SK-N-SH (cell line): ENCODE measurements at regions not wholly inside any gene's neighbourhood (a gene's known extent, or its start where the extent isn't known, plus 50 kb on each side); places are given as distances from the start of the nearest gene placed in this dataset.

ENCODE experiments used
- CHD2 ChIP-seq: fragments of 150-350 bp; IDR thresholded peaks from 2 replicates; pipeline ENCODE4 v1.6.1; 2018; ENCODE audit warnings: low read length; ENCODE audit not compliant: partially characterized antibody
- EP300 ChIP-seq, 2 experiments: IDR thresholded peaks; 2 replicates each; pipeline versions ENCODE4 v1.4.0 to v1.6.1; 2012; ENCODE audit warnings: borderline replicate concordance in 1 of 2, low read depth in 1 of 2, low read length in 1 of 2
- RFX5 ChIP-seq: IDR thresholded peaks from 2 replicates; pipeline ENCODE4 v1.6.1; 2012; ENCODE audit warnings: mild to moderate bottlenecking, improper control_type of control experiment, low read length
- SMC3 ChIP-seq: IDR thresholded peaks from 2 replicates; pipeline ENCODE4 v1.6.1; 2012; ENCODE audit warnings: low read depth, low read length, improper control_type of control experiment
- TAF1 ChIP-seq: IDR thresholded peaks from 2 replicates; pipeline ENCODE4 v1.6.1; 2012; ENCODE audit warnings: low read depth, mild to moderate bottlenecking, low read length, moderate library complexity, borderline replicate concordance
- TF ChIP-seq, protein P1 (sequence below): fragments of 200-600 bp; sonication (generic); IDR thresholded peaks from 2 replicates; pipeline ENCODE4 v1.6.1; 2017; ENCODE audit warnings: antibody characterized with exemption, mild to moderate bottlenecking, moderate library complexity
- TF ChIP-seq, protein P2 (sequence below): IDR thresholded peaks from 2 replicates; pipeline ENCODE4; 2012
- TF ChIP-seq, protein P3 (sequence below): fragments of 150-350 bp; IDR thresholded peaks from 2 replicates; pipeline ENCODE4 v1.6.1; 2016; ENCODE audit warnings: mild to moderate bottlenecking, low read depth, low read length
- TF ChIP-seq, protein P4 (sequence below): IDR thresholded peaks from 2 replicates; pipeline ENCODE4 v1.4.0; 2012; ENCODE audit warnings: low read depth, borderline replicate concordance
- TF ChIP-seq, protein P5 (sequence below): IDR thresholded peaks from 2 replicates; pipeline ENCODE4 v1.6.1; 2012; ENCODE audit warnings: mild to moderate bottlenecking, low read depth, low read length, moderate library complexity

DNA sequence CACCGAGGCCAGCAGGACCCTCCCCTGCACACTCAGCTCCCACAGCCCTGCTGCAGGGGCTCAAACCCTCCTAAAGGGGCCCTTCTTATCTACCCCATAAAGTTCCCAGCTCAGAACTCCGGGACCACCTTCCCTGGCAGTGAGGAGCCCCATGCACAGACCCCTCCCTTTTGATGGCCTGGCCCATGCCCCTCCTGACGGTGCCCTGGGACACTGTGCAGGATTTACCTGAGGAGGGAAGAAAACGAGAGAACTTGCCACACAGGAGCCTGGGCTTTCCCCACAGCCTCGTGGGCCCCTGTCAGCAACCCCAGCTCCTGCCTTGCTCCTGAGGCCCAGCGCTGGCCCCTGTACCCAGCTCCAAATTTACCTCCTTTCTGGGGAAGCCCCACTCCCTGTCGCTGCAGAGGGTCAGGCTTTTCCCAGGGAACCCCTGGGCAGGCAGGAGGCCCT is 206.3 kb upstream of the SALL3 start:
- TF ChIP-seq, protein P1, sequence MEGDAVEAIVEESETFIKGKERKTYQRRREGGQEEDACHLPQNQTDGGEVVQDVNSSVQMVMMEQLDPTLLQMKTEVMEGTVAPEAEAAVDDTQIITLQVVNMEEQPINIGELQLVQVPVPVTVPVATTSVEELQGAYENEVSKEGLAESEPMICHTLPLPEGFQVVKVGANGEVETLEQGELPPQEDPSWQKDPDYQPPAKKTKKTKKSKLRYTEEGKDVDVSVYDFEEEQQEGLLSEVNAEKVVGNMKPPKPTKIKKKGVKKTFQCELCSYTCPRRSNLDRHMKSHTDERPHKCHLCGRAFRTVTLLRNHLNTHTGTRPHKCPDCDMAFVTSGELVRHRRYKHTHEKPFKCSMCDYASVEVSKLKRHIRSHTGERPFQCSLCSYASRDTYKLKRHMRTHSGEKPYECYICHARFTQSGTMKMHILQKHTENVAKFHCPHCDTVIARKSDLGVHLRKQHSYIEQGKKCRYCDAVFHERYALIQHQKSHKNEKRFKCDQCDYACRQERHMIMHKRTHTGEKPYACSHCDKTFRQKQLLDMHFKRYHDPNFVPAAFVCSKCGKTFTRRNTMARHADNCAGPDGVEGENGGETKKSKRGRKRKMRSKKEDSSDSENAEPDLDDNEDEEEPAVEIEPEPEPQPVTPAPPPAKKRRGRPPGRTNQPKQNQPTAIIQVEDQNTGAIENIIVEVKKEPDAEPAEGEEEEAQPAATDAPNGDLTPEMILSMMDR: no peak
- TF ChIP-seq, protein P2, sequence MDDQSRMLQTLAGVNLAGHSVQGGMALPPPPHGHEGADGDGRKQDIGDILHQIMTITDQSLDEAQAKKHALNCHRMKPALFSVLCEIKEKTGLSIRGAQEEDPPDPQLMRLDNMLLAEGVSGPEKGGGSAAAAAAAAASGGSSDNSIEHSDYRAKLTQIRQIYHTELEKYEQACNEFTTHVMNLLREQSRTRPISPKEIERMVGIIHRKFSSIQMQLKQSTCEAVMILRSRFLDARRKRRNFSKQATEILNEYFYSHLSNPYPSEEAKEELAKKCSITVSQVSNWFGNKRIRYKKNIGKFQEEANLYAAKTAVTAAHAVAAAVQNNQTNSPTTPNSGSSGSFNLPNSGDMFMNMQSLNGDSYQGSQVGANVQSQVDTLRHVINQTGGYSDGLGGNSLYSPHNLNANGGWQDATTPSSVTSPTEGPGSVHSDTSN: no peak
- TF ChIP-seq TAF1 (no peak), EP300 (IDR thresholded peaks at IDR 0.05; ENCODE audit: borderline replicate concordance in 1 of 2, low read depth in 1 of 2, low read length in 1 of 2) (no peak), SMC3 (no peak), RFX5 (no peak), CHD2 (no peak)
- TF ChIP-seq, protein P3, sequence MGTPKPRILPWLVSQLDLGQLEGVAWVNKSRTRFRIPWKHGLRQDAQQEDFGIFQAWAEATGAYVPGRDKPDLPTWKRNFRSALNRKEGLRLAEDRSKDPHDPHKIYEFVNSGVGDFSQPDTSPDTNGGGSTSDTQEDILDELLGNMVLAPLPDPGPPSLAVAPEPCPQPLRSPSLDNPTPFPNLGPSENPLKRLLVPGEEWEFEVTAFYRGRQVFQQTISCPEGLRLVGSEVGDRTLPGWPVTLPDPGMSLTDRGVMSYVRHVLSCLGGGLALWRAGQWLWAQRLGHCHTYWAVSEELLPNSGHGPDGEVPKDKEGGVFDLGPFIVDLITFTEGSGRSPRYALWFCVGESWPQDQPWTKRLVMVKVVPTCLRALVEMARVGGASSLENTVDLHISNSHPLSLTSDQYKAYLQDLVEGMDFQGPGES: no peak
- TF ChIP-seq, protein P4, sequence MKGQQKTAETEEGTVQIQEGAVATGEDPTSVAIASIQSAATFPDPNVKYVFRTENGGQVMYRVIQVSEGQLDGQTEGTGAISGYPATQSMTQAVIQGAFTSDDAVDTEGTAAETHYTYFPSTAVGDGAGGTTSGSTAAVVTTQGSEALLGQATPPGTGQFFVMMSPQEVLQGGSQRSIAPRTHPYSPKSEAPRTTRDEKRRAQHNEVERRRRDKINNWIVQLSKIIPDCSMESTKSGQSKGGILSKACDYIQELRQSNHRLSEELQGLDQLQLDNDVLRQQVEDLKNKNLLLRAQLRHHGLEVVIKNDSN: no peak
- TF ChIP-seq, protein P5, sequence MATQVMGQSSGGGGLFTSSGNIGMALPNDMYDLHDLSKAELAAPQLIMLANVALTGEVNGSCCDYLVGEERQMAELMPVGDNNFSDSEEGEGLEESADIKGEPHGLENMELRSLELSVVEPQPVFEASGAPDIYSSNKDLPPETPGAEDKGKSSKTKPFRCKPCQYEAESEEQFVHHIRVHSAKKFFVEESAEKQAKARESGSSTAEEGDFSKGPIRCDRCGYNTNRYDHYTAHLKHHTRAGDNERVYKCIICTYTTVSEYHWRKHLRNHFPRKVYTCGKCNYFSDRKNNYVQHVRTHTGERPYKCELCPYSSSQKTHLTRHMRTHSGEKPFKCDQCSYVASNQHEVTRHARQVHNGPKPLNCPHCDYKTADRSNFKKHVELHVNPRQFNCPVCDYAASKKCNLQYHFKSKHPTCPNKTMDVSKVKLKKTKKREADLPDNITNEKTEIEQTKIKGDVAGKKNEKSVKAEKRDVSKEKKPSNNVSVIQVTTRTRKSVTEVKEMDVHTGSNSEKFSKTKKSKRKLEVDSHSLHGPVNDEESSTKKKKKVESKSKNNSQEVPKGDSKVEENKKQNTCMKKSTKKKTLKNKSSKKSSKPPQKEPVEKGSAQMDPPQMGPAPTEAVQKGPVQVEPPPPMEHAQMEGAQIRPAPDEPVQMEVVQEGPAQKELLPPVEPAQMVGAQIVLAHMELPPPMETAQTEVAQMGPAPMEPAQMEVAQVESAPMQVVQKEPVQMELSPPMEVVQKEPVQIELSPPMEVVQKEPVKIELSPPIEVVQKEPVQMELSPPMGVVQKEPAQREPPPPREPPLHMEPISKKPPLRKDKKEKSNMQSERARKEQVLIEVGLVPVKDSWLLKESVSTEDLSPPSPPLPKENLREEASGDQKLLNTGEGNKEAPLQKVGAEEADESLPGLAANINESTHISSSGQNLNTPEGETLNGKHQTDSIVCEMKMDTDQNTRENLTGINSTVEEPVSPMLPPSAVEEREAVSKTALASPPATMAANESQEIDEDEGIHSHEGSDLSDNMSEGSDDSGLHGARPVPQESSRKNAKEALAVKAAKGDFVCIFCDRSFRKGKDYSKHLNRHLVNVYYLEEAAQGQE: no peak
